ENCODE measurements at regions not wholly inside any gene's neighbourhood (a gene's known extent, or its start where the extent isn't known, plus 50 kb on each side); places are given as distances from the start of the nearest gene placed in this dataset.

GRCh38 chr7:145398758-145399157, 562.9 kb upstream of the TPK1 start (continued):
- TF ChIP-seq CHD7 (IDR thresholded peaks at IDR 0.05; ENCODE audit: insufficient replicate concordance, low read length) (no peak), CBX8 (IDR thresholded peaks at IDR 0.05; ENCODE audit: borderline replicate concordance, low read depth, low read length) (no peak), SIX5 (IDR thresholded peaks at IDR 0.05; ENCODE audit: low read depth, low read length) (no peak), SP1 (IDR thresholded peaks at IDR 0.05; ENCODE audit: low read depth, low read length) (no peak), ASH2L (IDR thresholded peaks at IDR 0.05; ENCODE audit: low read length) (no peak), PHF8 (conservative IDR thresholded peaks at IDR 0.05; ENCODE audit: low read depth, low read length) (no peak), ATF2 (IDR thresholded peaks at IDR 0.05; ENCODE audit: low read length) (no peak), CEBPB (IDR thresholded peaks at IDR 0.05; ENCODE audit: low read depth, low read length) (no peak), RFX5 (IDR thresholded peaks at IDR 0.05; ENCODE audit: borderline replicate concordance, low read depth, low read length) (no peak), TEAD4 (IDR thresholded peaks at IDR 0.05; ENCODE audit: low read depth, low read length) (no peak), CBX5 (IDR thresholded peaks at IDR 0.05; ENCODE audit: low read depth, low read length) (no peak), BACH1 (IDR thresholded peaks at IDR 0.05; ENCODE audit: low read length) (no peak)
